ENCODE measurements at regions not wholly inside any gene's neighbourhood (a gene's known extent, or its start where the extent isn't known, plus 50 kb on each side); places are given as distances from the start of the nearest gene placed in this dataset.

- TF ChIP-seq EZH2 (IDR thresholded peaks at IDR 0.05) = no peak
- no peak for TF ChIP-seq POLR2AphosphoS5 (IDR thresholded peaks at IDR 0.05; ENCODE audit: borderline replicate concordance, low read depth, low read length)
- no peak for TF ChIP-seq FOXP2 (optimal IDR thresholded peaks at IDR 0.05; ENCODE audit: control extremely low read depth, extremely low read length, insufficient read depth)
These were observed 241.1 kb downstream of the WNT5A start for GRCh38 chr3:55246033-55246432.

All from SK-N-MC (cell line).